ENCODE measurements at regions not wholly inside any gene's neighbourhood (a gene's known extent, or its start where the extent isn't known, plus 50 kb on each side); places are given as distances from the start of the nearest gene placed in this dataset.

DNA sequence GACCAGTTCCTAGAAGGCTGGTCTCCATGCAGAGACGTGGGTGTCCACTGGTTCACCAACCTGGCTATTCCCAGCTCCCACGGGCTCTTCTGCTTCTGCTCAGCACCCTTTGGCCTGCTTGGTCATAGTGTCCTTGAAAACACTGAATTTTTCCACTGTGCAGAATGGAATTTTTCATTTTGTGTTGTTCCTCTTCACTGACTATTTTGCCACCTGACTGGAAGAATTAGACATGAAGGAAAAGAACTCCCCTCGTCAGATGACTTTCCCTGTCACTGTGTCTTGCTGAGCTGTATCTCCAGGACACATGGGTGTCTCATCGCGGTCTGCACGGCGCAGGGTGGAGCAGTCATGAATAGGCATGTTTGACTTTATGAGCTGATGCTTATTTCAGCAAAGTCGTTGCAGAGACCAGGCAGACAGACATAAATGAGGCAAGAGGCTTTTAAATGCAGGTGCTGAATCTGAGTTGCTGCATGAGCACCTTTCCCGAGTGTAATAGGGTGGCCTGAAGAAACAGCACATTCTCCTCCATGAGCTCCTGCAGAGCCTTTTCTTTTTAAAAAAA is 50.2 kb upstream of the SEMA4D start:
- H3K79me2 ChIP-seq (ENCODE audit: control insufficient read depth, insufficient read depth, low read length, poor library complexity) = no peaks in the 10 kb centered on the region
- no peak overlapping the region for H3K4me2 ChIP-seq (ENCODE audit: low read length)
- H3K4me3 ChIP-seq (ENCODE audit: low read depth, low read length) = no peak overlapping the region
- no peak overlapping the region for H2BK12ac ChIP-seq (ENCODE audit: low read length)
- H3K14ac ChIP-seq (ENCODE audit: low read length) = no peak overlapping the region
- no CpG with 5 or more reads among the region's 9 CpGs for WGBS (ENCODE audit: extremely low coverage, insufficient coverage, insufficient read length)
- H2BK120ac ChIP-seq (ENCODE audit: insufficient read depth, low read length, poor library complexity) = no peak overlapping the region
- no peak for DNase-seq
- no peak overlapping the region for H2AK5ac ChIP-seq (ENCODE audit: low read length)
- H3K18ac ChIP-seq (ENCODE audit: low read length) = no peak overlapping the region
- H3K9ac ChIP-seq (ENCODE audit: low read length) = no peak overlapping the region
- H3K79me1 ChIP-seq (ENCODE audit: low read length) = no peaks in the 10 kb centered on the region
- H2BK5ac ChIP-seq (ENCODE audit: low read depth, low read length, poor library complexity) = no peak overlapping the region
- no peak overlapping the region for H3K4ac ChIP-seq (ENCODE audit: low read depth, low read length)
- no peak overlapping the region for H3K27ac ChIP-seq (ENCODE audit: low read depth, low read length)
- H4K91ac ChIP-seq (ENCODE audit: low read depth, low read length) = no peak overlapping the region
- no peak overlapping the region for H2AFZ ChIP-seq (ENCODE audit: insufficient read depth, low read length, poor library complexity)
- peaks cover 2% of the 10 kb centered on the region for H3K9me3 ChIP-seq (ENCODE audit: insufficient read depth, low read depth, low read length)
- no peaks in the 10 kb centered on the region for H3K4me1 ChIP-seq (ENCODE audit: control insufficient read depth in 1 of 2, insufficient read depth in 2 of 2, low read length in 2 of 2)
- no peak overlapping the region for H4K12ac ChIP-seq (ENCODE audit: low read depth, low read length)
- no peak overlapping the region for H3K23ac ChIP-seq (ENCODE audit: low read length)
- no peaks in the 10 kb centered on the region for H3K27me3 ChIP-seq (ENCODE audit: insufficient read depth, low read length)
- H4K8ac ChIP-seq (ENCODE audit: low read depth, low read length) = no peak overlapping the region
- H3K36me3 ChIP-seq (ENCODE audit: control insufficient read depth in 1 of 2, insufficient read depth in 2 of 2, low read length in 2 of 2) = no peaks in the 10 kb centered on the region

All from trophoblast cell (in vitro differentiated cells and primary cell).